Liver (tissue), 8 donors: ENCODE measurements at regions not wholly inside any gene's neighbourhood (a gene's known extent, or its start where the extent isn't known, plus 50 kb on each side); places are given as distances from the start of the nearest gene placed in this dataset.

Experiments used
- DNase-seq: peaks from one replicate; pipeline ENCODE4 v3.0.0-alpha.2; 2017; ENCODE audit warnings: low spot score
- H3K27ac ChIP-seq, 2 donors: one replicate each; pipeline ENCODE4 v1.7.0; 2013; ENCODE audit warnings: inconsistent platforms in 2 of 2, low read length in 2 of 2, control low read depth in 1 of 2, low read depth in 1 of 2, mild to moderate bottlenecking in 1 of 2
- H3K27me3 ChIP-seq, 4 donors: one replicate each; pipeline versions ENCODE4 v1.6.1 to v1.7.0; 2013; ENCODE audit warnings: low read length in 3 of 4, inconsistent platforms in 1 of 4, mild to moderate bottlenecking in 1 of 4, moderate library complexity in 1 of 4; ENCODE audit not compliant: control insufficient read depth in 4 of 4, insufficient read depth in 4 of 4
- H3K36me3 ChIP-seq, 4 donors: one replicate each; pipeline versions ENCODE4 v1.6.1 to v1.7.0; 2013; ENCODE audit warnings: low read length in 3 of 4, mild to moderate bottlenecking in 3 of 4, low read depth in 1 of 4, moderate library complexity in 1 of 4; ENCODE audit not compliant: control insufficient read depth in 4 of 4, insufficient read depth in 3 of 4
- H3K4me1 ChIP-seq, 4 donors: one replicate each; pipeline versions ENCODE4 v1.6.1 to v1.7.0; 2013; ENCODE audit warnings: low read length in 3 of 4, mild to moderate bottlenecking in 3 of 4, moderate library complexity in 1 of 4; ENCODE audit not compliant: control insufficient read depth in 4 of 4, insufficient read depth in 4 of 4
- H3K4me3 ChIP-seq, 3 donors: one replicate each; pipeline versions ENCODE4 v1.6.1 to v1.7.0; 2013; ENCODE audit warnings: low read length in 3 of 3, control low read depth in 1 of 3, low read depth in 1 of 3, mild to moderate bottlenecking in 1 of 3
- H3K9ac ChIP-seq, 2 donors: one replicate each; pipeline ENCODE4 v1.7.0; 2013; ENCODE audit warnings: low read length in 2 of 2, mild to moderate bottlenecking in 2 of 2, moderate library complexity in 2 of 2, control low read depth in 1 of 2, low read depth in 1 of 2
- H3K9me3 ChIP-seq, 4 donors: one replicate each; pipeline versions ENCODE4 v1.6.1 to v1.7.0; 2013; ENCODE audit warnings: low read length in 3 of 4; ENCODE audit not compliant: control insufficient read depth in 4 of 4
- EGR1 ChIP-seq, 2 donors: IDR thresholded peaks; 2 replicates each; pipeline ENCODE4 v1.6.1; 2016 to 2018; ENCODE audit warnings: antibody characterized with exemption in 2 of 2, low read depth in 2 of 2
- FOXA1 ChIP-seq: IDR thresholded peaks from 2 replicates; pipeline ENCODE4 v1.6.1; 2016; ENCODE audit warnings: antibody characterized with exemption
- FOXA2 ChIP-seq: IDR thresholded peaks from 2 replicates; pipeline ENCODE4 v1.6.1; 2016; ENCODE audit warnings: antibody characterized with exemption
- GABPA ChIP-seq, 2 donors: IDR thresholded peaks in 1 of 2; conservative IDR thresholded peaks in 1 of 2; 2 replicates each; pipeline ENCODE4 v1.6.1; 2016; ENCODE audit warnings: antibody characterized with exemption in 2 of 2, mild to moderate bottlenecking in 1 of 2, moderate library complexity in 1 of 2
- HNF4A ChIP-seq, 2 donors: conservative IDR thresholded peaks; 2 replicates each; pipeline ENCODE4 v1.6.1; 2016; ENCODE audit warnings: antibody characterized with exemption in 2 of 2, mild to moderate bottlenecking in 2 of 2
- JUND ChIP-seq, 2 donors: IDR thresholded peaks; 2 replicates each; pipeline ENCODE4 v1.6.1; 2016; ENCODE audit warnings: antibody characterized with exemption in 2 of 2
- NR2F2 ChIP-seq: IDR thresholded peaks from 2 replicates; pipeline ENCODE4 v1.6.1; 2016; ENCODE audit warnings: antibody characterized with exemption
- RAD21 ChIP-seq, 2 donors: IDR thresholded peaks; 2 replicates each; pipeline ENCODE4 v1.6.1; 2016; ENCODE audit warnings: antibody characterized with exemption in 2 of 2, mild to moderate bottlenecking in 2 of 2
- RXRA ChIP-seq, 2 donors: IDR thresholded peaks; 2 replicates each; pipeline ENCODE4 v1.6.1; 2017 to 2018; ENCODE audit warnings: antibody characterized with exemption in 2 of 2, mild to moderate bottlenecking in 1 of 2
- YY1 ChIP-seq: IDR thresholded peaks from 2 replicates; pipeline ENCODE4 v1.6.1; 2016; ENCODE audit warnings: antibody characterized with exemption, mild to moderate bottlenecking
- WGBS: extraction: QIAGEN DNeasy Blood & Tissue Kit; methylation state at CpG from one replicate; pipeline ENCODE4 v1.1.7; 2013; 5-methylcytosine and 5-hydroxymethylcytosine counted together
- TF ChIP-seq, protein P1 (sequence below): fragments of 150-350 bp; IDR thresholded peaks from 2 replicates; pipeline ENCODE4 v1.5.1; 2017; ENCODE audit warnings: improper control_type of control experiment, low read depth, low read length; ENCODE audit not compliant: missing input control
- TF ChIP-seq, protein P2 (sequence below): IDR thresholded peaks from 2 replicates; pipeline ENCODE4 v1.6.1; 2016; ENCODE audit warnings: antibody characterized with exemption
- TF ChIP-seq, protein P3 (sequence below): IDR thresholded peaks from 2 replicates; pipeline ENCODE4 v1.6.1; 2016; ENCODE audit warnings: antibody characterized with exemption, mild to moderate bottlenecking
- TF ChIP-seq, protein P4 (sequence below): IDR thresholded peaks from 2 replicates; pipeline ENCODE4 v1.6.1; 2016; ENCODE audit warnings: antibody characterized with exemption
- donor health status: healthy.
- donor health status: healthy.
- donor health status: healthy.
- donor health status: healthy.
- donor health status: healthy.

DNA sequence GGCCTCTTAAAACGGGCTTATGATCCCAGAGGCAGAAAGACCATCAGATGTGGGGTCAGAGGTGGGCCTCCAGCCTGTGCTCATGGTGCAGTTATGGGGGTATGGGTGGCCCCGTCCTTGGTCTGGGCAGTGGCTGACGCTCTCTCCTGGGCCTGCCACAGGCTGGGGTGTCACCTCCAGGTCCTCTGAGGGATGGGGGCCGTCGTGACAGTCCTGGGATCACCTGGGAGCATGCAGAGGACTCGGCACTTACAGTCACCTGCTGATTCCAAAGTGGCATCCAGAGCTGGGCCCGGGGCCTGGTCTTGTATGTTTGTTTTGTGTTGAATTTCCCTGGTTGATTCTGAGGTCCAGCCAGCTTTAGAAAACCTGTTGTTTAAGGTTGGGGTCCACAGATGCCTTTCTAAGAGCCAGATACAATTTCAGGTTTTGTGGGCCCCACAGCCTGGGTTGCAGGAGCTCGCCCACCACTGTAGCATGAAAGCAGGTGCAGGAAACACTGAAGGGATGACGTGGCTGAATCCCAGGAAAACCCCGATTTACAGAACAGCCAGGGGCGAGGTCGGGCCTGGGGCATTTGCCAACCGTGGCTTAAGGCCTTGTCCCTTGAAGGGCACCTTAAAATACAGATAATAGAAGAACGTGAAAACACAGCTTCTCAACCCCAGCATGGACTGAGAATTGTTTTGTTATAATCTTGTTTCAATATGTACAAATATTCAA is 170.7 kb upstream of the PPP2R2D start (continued):
- no peak for TF ChIP-seq GABPA (IDR thresholded peaks at IDR 0.05 in 1 of 2, conservative IDR thresholded peaks at IDR 0.05 in 1 of 2)
- TF ChIP-seq, protein P1, sequence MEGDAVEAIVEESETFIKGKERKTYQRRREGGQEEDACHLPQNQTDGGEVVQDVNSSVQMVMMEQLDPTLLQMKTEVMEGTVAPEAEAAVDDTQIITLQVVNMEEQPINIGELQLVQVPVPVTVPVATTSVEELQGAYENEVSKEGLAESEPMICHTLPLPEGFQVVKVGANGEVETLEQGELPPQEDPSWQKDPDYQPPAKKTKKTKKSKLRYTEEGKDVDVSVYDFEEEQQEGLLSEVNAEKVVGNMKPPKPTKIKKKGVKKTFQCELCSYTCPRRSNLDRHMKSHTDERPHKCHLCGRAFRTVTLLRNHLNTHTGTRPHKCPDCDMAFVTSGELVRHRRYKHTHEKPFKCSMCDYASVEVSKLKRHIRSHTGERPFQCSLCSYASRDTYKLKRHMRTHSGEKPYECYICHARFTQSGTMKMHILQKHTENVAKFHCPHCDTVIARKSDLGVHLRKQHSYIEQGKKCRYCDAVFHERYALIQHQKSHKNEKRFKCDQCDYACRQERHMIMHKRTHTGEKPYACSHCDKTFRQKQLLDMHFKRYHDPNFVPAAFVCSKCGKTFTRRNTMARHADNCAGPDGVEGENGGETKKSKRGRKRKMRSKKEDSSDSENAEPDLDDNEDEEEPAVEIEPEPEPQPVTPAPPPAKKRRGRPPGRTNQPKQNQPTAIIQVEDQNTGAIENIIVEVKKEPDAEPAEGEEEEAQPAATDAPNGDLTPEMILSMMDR, result no peak
- TF ChIP-seq JUND (IDR thresholded peaks at IDR 0.05), result no peak

DNA sequence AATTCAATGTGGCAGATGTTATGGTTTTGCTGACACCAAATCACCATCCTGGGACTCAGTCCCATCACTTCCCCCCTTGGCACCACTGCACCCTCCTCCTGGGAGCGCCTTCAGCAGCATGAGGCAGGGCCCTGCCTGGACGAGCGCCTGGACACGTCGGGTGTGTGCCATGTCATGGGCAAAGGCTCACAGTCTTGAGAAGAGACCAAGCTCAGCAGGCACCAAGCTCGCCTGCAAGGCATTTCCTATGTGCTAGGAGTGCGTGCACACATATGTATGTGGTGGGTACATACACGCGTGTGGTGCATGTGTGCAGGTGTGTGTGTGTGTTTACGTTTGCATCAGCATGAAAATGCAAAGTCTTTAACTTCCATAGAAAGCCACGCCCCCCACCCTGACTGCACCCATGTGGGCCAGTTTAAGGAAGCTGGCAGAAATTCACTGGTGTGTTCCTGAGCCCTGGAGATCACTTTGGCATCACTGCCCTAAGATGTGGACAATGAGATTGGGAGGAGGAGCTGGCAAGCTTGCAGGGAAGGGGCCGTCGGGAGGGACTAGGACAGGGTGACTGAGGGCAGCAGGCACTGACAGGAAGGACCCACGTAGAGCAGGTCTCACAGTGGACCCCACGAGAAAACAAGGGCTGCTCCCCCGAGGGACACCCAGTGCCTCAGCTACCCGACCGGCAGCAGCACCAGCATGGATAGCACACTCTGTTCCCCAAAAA is 169.9 kb upstream of the PPP2R2D start:
- Histone ChIP-seq H3K27me3 (no peaks in the 10 kb centered on the region), H3K9ac (no peak overlapping the region), H3K9me3 (peaks cover 0 to 5% (median under 1%) of the 10 kb centered on the region in 4 donors), H3K27ac (no peak overlapping the region), H3K4me1 (peaks cover 0 to 5% (median 1%) of the 10 kb centered on the region in 4 donors), H3K36me3 (no peaks in the 10 kb centered on the region), H3K4me3 (no peak overlapping the region)
- TF ChIP-seq NR2F2 (no peak), FOXA2 (no peak), RXRA (IDR thresholded peaks at IDR 0.05) (no peak), YY1 (no peak), JUND (IDR thresholded peaks at IDR 0.05) (no peak), FOXA1 (no peak)
- TF ChIP-seq, protein P2, sequence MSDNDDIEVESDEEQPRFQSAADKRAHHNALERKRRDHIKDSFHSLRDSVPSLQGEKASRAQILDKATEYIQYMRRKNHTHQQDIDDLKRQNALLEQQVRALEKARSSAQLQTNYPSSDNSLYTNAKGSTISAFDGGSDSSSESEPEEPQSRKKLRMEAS, result no peak
- TF ChIP-seq, protein P3, sequence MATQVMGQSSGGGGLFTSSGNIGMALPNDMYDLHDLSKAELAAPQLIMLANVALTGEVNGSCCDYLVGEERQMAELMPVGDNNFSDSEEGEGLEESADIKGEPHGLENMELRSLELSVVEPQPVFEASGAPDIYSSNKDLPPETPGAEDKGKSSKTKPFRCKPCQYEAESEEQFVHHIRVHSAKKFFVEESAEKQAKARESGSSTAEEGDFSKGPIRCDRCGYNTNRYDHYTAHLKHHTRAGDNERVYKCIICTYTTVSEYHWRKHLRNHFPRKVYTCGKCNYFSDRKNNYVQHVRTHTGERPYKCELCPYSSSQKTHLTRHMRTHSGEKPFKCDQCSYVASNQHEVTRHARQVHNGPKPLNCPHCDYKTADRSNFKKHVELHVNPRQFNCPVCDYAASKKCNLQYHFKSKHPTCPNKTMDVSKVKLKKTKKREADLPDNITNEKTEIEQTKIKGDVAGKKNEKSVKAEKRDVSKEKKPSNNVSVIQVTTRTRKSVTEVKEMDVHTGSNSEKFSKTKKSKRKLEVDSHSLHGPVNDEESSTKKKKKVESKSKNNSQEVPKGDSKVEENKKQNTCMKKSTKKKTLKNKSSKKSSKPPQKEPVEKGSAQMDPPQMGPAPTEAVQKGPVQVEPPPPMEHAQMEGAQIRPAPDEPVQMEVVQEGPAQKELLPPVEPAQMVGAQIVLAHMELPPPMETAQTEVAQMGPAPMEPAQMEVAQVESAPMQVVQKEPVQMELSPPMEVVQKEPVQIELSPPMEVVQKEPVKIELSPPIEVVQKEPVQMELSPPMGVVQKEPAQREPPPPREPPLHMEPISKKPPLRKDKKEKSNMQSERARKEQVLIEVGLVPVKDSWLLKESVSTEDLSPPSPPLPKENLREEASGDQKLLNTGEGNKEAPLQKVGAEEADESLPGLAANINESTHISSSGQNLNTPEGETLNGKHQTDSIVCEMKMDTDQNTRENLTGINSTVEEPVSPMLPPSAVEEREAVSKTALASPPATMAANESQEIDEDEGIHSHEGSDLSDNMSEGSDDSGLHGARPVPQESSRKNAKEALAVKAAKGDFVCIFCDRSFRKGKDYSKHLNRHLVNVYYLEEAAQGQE, result no peak
- DNase-seq, result no peak
- WGBS, result 89% methylated on average over 18 of the region's 18 CpGs

DNA sequence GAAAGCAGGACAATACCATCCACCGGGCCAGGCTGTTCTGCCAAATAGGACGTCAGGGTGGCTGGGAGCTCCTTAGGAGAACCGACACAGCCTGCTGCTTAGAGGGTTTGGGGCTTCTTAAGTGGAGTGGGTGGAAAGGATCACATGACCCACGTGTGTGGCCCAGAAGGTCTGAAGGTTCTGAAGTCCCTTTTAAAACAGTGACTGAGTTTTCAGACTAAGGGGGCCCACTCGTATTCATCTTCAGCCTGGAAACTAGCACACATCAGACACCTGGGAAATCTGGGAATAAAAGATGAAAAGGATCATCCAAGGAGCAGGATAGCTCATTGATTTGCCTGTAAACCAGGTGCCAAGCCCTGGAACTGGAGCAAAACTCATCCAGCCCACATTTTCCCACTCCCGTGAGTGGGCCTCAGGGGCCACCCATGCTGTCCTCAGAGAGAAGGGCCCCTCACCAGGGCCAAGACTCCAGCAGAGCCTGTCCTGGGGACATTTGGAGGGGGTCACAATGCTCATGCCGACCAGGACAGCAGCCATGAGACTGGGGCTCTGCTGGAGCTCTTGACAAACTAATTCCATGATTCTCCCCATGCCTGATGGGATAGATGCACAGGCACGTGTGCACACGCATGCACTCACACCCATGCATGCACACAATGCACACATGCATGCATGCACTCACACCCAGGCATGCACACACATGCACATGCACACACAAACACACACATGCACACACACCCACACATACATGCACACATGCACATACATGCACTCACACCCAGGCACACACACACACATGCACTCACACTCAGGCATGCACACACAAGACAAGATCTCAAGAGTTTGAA is 168.8 kb upstream of the PPP2R2D start:
- TF ChIP-seq HNF4A (conservative IDR thresholded peaks at IDR 0.05) (no peak), RAD21 (IDR thresholded peaks at IDR 0.05) (no peak), FOXA2 (no peak), FOXA1 (no peak), EGR1 (IDR thresholded peaks at IDR 0.05; ENCODE audit: low read depth in 2 of 2) (no peak), GABPA (IDR thresholded peaks at IDR 0.05 in 1 of 2, conservative IDR thresholded peaks at IDR 0.05 in 1 of 2) (no peak)
- TF ChIP-seq, protein P4, sequence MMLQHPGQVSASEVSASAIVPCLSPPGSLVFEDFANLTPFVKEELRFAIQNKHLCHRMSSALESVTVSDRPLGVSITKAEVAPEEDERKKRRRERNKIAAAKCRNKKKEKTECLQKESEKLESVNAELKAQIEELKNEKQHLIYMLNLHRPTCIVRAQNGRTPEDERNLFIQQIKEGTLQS, result no peak
- TF ChIP-seq, protein P3, result no peak
- TF ChIP-seq, protein P1, result no peak
- Histone ChIP-seq H3K4me3 (no peak overlapping the region), H3K27me3 (no peaks in the 10 kb centered on the region), H3K36me3 (no peaks in the 10 kb centered on the region), H3K9me3 (peaks cover 0 to 5% (median under 1%) of the 10 kb centered on the region in 4 donors), H3K9ac (no peak overlapping the region), H3K27ac (no peak overlapping the region), H3K4me1 (no peaks in the 10 kb centered on the region)
- DNase-seq, result no peak
- 89% methylated on average over 9 of the region's 9 CpGs for WGBS
